HepG2 (cell line): ENCODE measurements at regions not wholly inside any gene's neighbourhood (a gene's known extent, or its start where the extent isn't known, plus 50 kb on each side); places are given as distances from the start of the nearest gene placed in this dataset.

Source experiments
- ATAC-seq: fragments of 200-7000 bp; cut with Tn5 transposase; 3 replicates; pipeline ENCODE4 v1.9.1; 2020; ENCODE audit warnings: mild to moderate bottlenecking, moderate library complexity
- BruUV-seq: library from RNA; stranded (reverse); fragments of 400-500 nt; replicated peaks from 2 replicates; lab custom pipeline; 2021; lab: Mats Ljungman, UMichigan
- CTCF ChIA-PET: fragments of 300-600 bp; formaldehyde crosslinking; extraction: SDS; loops from one replicate; lab custom pipeline; 2021; ENCODE audit warnings: low total read pairs, inconsistent platforms, low intra/inter-chr PET ratio; lab: Yijun Ruan, JAX
- POLR2A ChIA-PET: fragments of 350-600 bp; sonication (Branson Sonifier 250); formaldehyde crosslinking; loops from one replicate; lab custom pipeline; 2020; ENCODE audit warnings: antibody characterized with exemption, inconsistent platforms; lab: Yijun Ruan, JAX
- DNase-seq: peaks from one replicate; pipeline ENCODE4 v3.0.0-alpha.2; 2015; ENCODE audit warnings: low spot score
- FAIRE-seq: peaks from 3 replicates; lab custom pipeline; 2011; peaks lifted over from hg19 to GRCh38; lab: Jason Lieb, UNC
- H2AFZ ChIP-seq: one replicate; pipeline ENCODE4 v1.6.1; 2011; ENCODE audit warnings: low read length, inconsistent platforms
- H3K27ac ChIP-seq: fragments of 300-600 bp; 3 replicates; pipeline ENCODE4 v1.8.0; 2011; ENCODE audit warnings: mixed run types, mild to moderate bottlenecking, mixed read lengths, low read length, inconsistent platforms; ENCODE audit not compliant: insufficient read depth; ENCODE audit errors: extremely low read length
- H3K27me3 ChIP-seq, 2 experiments: fragments of 200-600 bp in 1 of 2; 2 replicates in 1 of 2; 3 replicates in 1 of 2; pipeline versions ENCODE4 v1.6.0 to v1.8.0; 2011; ENCODE audit warnings: low read length in 2 of 2, mild to moderate bottlenecking in 2 of 2, moderate library complexity in 2 of 2, inconsistent platforms in 1 of 2; ENCODE audit not compliant: insufficient read depth in 2 of 2, control insufficient read depth in 1 of 2
- H3K36me3 ChIP-seq, 2 experiments: fragments of 200-600 bp in 1 of 2; replicated peaks in 1 of 2; 2 replicates in 1 of 2; 3 replicates in 1 of 2; pipeline versions ENCODE4 v1.5.1 to v1.8.0; 2011; ENCODE audit warnings: low read length in 2 of 2, inconsistent platforms in 1 of 2; ENCODE audit not compliant: insufficient read depth in 2 of 2, control insufficient read depth in 1 of 2
- H3K4me1 ChIP-seq: 2 replicates; pipeline ENCODE4 v1.5.1; 2012; ENCODE audit warnings: low read length, inconsistent platforms; ENCODE audit not compliant: insufficient read depth
- H3K4me2 ChIP-seq: 2 replicates; pipeline ENCODE4 v1.6.0; 2011; ENCODE audit warnings: low read depth, low read length, inconsistent platforms
- H3K4me3 ChIP-seq, 3 experiments: fragments of 200-600 bp in 1 of 3; sonication (generic), shearing (Covaris generic) in 1 of 3; replicated peaks in 1 of 3; 2 replicates each; pipeline ENCODE4 v1.5.1; 2011 to 2016; ENCODE audit warnings: low read length in 3 of 3, inconsistent platforms in 2 of 3, low read depth in 2 of 3, mild to moderate bottlenecking in 2 of 3, control low read depth in 1 of 3, mixed read lengths in 1 of 3; ENCODE audit not compliant: insufficient read depth in 1 of 3
- H3K79me2 ChIP-seq: one replicate; pipeline ENCODE4 v1.6.1; 2011; ENCODE audit warnings: low read length, inconsistent platforms; ENCODE audit not compliant: insufficient read depth
- H3K9ac ChIP-seq: 2 replicates; pipeline ENCODE4 v1.6.0; 2011; ENCODE audit warnings: mild to moderate bottlenecking, low read depth, low read length, inconsistent platforms; ENCODE audit not compliant: insufficient read depth
- H3K9me3 ChIP-seq: 2 replicates; pipeline ENCODE4 v1.5.1; 2012; ENCODE audit warnings: mild to moderate bottlenecking, low read length
- H4K20me1 ChIP-seq: 2 replicates; pipeline ENCODE4 v1.6.0; 2011; ENCODE audit warnings: inconsistent platforms, mild to moderate bottlenecking, low read length, moderate library complexity; ENCODE audit not compliant: insufficient read depth
- ARID2 ChIP-seq: sonication (generic); formaldehyde crosslinking; IDR thresholded peaks from 2 replicates; pipeline ENCODE4 v1.8.1; 2022; ENCODE audit warnings: mild to moderate bottlenecking, missing genetic modification reagents, borderline replicate concordance
- ARNT ChIP-seq: fragments of 450-650 bp; IDR thresholded peaks from 2 replicates; pipeline ENCODE4 v1.6.1; 2017
- ASH2L ChIP-seq: fragments of 300-600, 200-600 bp; sonication (generic); IDR thresholded peaks from 2 replicates; pipeline ENCODE4 v1.7.0; 2017; ENCODE audit warnings: low read depth, mild to moderate bottlenecking, moderate library complexity, mixed read lengths, low read length; ENCODE audit not compliant: insufficient read length
- NR2C2 ChIP-seq: sonication (generic); formaldehyde crosslinking; IDR thresholded peaks from 2 replicates; pipeline ENCODE4 v1.4.0; 2020; ENCODE audit warnings: missing genetic modification reagents, mild to moderate bottlenecking, moderate library complexity, borderline replicate concordance
- SIX4 ChIP-seq: sonication (generic); formaldehyde crosslinking; IDR thresholded peaks from 2 replicates; pipeline ENCODE4 v1.4.0; 2020; ENCODE audit warnings: missing genetic modification reagents
- ZBTB3 ChIP-seq: sonication (generic); formaldehyde crosslinking; IDR thresholded peaks from 2 replicates; pipeline ENCODE4 v1.4.0; 2020; ENCODE audit warnings: low read depth, mild to moderate bottlenecking, moderate library complexity, missing genetic modification reagents, borderline replicate concordance
- ZBTB42 ChIP-seq: sonication (generic); formaldehyde crosslinking; IDR thresholded peaks from 2 replicates; pipeline ENCODE4 v1.5.0; 2020; ENCODE audit warnings: mild to moderate bottlenecking, missing genetic modification reagents
- ZFP36 ChIP-seq: fragments of 150-350 bp; IDR thresholded peaks from 2 replicates; pipeline ENCODE4 v1.6.1; 2018; ENCODE audit warnings: borderline replicate concordance, low read length, low read depth; ENCODE audit not compliant: partially characterized antibody
- ZNF232 ChIP-seq: sonication (generic); formaldehyde crosslinking; IDR thresholded peaks from 2 replicates; pipeline ENCODE4 v1.4.0; 2020; ENCODE audit warnings: missing genetic modification reagents, borderline replicate concordance
- ZNF3 ChIP-seq: IDR thresholded peaks from 2 replicates; pipeline ENCODE4 v1.7.0; 2017; ENCODE audit warnings: inconsistent platforms
- WGBS: methylation state at CpG from one replicate; pipeline ENCODE4 v1.1.6; 2017; ENCODE audit warnings: low lambda C conversion rate; 5-methylcytosine and 5-hydroxymethylcytosine counted together
- in situ Hi-C: cut with HindIII; loops from 2 replicates; pipeline ENCODE4 v1.10.0; 2017; ENCODE audit warnings: low pct_unique_long_range_greater_than_20kb; ENCODE audit not compliant: extremely low pct_ligation_motif_present
- intact Hi-C: fragments of 100-400 bp; cut with micrococcal nuclease; formaldehyde crosslinking; loops from one replicate; pipeline ENCODE4 v1.10.0; 2022; ENCODE audit not compliant: unreplicated experiment
- TF ChIP-seq, protein P1 (sequence below): sonication (generic); formaldehyde crosslinking; IDR thresholded peaks from 2 replicates; pipeline ENCODE4 v1.4.0; 2020; ENCODE audit warnings: low read depth, mild to moderate bottlenecking, missing genetic modification reagents
- TF ChIP-seq, protein P2 (sequence below): IDR thresholded peaks from 2 replicates; pipeline ENCODE4 v1.6.1; 2018; ENCODE audit warnings: missing genetic modification reagents
- TF ChIP-seq, protein P3 (sequence below): sonication (generic); formaldehyde crosslinking; IDR thresholded peaks from 2 replicates; pipeline ENCODE4; 2020; ENCODE audit warnings: missing genetic modification reagents, mild to moderate bottlenecking, borderline replicate concordance

DNA sequence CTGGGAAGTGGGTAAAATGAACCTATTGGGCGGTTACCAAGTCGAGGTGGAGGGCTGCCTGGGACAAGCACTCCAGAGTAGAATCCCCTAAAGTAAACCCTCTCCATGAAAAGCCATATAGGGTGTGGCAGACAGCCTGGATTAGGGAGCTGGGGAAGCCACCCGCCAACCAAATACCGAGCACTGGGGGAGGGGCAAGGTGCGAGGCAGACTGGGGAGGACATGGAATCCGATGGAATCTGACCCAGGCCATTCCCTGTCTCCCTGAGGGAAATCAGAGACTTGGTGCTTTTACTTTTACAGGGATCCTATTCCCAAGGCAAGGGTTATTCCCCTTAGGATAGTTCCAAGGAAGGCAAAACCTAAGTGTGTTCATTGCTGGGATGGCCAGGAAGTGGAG, 130.9 kb upstream of the HSD17B12 start (continued):
- TF ChIP-seq, protein P1, sequence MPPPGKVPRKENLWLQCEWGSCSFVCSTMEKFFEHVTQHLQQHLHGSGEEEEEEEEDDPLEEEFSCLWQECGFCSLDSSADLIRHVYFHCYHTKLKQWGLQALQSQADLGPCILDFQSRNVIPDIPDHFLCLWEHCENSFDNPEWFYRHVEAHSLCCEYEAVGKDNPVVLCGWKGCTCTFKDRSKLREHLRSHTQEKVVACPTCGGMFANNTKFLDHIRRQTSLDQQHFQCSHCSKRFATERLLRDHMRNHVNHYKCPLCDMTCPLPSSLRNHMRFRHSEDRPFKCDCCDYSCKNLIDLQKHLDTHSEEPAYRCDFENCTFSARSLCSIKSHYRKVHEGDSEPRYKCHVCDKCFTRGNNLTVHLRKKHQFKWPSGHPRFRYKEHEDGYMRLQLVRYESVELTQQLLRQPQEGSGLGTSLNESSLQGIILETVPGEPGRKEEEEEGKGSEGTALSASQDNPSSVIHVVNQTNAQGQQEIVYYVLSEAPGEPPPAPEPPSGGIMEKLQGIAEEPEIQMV (CRISPR knock-in tag): no peak
- no peak for TF ChIP-seq NR2C2

DNA sequence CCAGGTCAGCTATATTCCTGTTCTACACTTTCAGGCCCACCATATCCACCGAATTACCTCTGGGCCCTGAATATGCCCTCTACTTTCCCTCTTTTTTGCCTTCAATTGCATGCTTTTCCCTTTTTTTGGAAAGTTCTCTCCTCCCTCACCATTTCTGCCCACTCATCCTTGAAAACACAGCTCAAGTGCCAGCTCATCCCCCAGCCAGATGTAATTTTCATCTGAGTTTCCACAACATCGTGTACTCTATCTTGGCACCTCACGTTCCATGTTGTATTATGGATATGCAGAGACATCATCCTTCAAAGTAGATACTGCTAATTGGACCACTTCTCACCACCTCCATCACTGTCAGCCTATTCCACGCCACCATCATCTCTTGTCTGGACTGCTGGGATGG, 129.8 kb upstream of the HSD17B12 start:
- CTCF ChIA-PET: no interaction called here
- no peaks in the 10 kb centered on the region for H3K36me3 ChIP-seq
- no peak overlapping the region for H3K9ac ChIP-seq
- H3K27me3 ChIP-seq: peaks cover 4 to 70% of the 10 kb centered on the region in 2 experiments; a peak in 4 of 5 replicates
- no peak overlapping the region for H3K4me3 ChIP-seq
- intact Hi-C loops (no loop called here), in situ Hi-C loops (no loop called here)
- H2AFZ ChIP-seq: no peak overlapping the region
- no peak overlapping the region for H3K27ac ChIP-seq
- DNase-seq (no peak), ATAC-seq (no peak), FAIRE-seq (no peak)
- no peaks in the 10 kb centered on the region for H3K79me2 ChIP-seq
- TF ChIP-seq ZBTB42 (CRISPR knock-in tag) (no peak), ASH2L (no peak)
- H3K9me3 ChIP-seq: no peaks in the 10 kb centered on the region
- POLR2A ChIA-PET: no interaction called here
- H4K20me1 ChIP-seq: no peaks in the 10 kb centered on the region
- no TSS peak for BruUV-seq
- H3K4me2 ChIP-seq: no peak overlapping the region
- H3K4me1 ChIP-seq: peaks cover 11% of the 10 kb centered on the region
- WGBS: 23% methylated on average over 4 of the region's 4 CpGs

DNA sequence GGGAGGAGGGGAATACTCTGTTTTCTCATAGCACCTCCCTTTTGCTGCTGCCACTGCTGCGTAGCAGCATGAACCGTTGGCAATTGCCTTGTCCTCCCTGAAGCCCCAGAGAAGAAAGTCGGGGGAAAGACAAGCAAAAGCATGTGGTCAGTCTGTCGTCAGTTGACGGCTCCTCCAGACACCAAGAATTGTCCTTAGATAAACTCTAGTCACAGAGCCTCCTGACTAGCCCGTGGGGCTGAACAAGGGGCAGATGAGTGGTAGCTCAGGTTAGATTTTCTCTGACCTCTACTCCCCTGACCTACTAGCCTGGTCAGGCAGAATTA, 126.4 kb upstream of the HSD17B12 start:
- no peak for DNase-seq
- ChIA-PET POLR2A (no interaction called here), CTCF (no interaction called here)
- Histone ChIP-seq H3K79me2 (no peaks in the 10 kb centered on the region), H3K4me1 (0 out of 2 replicates have a peak, but pooled peaks cover 7% of the 10 kb centered on the region), H3K27ac (no peak overlapping the region), H4K20me1 (no peaks in the 10 kb centered on the region), H3K9me3 (no peaks in the 10 kb centered on the region), H3K36me3 (no peaks in the 10 kb centered on the region), H3K4me3 (no peak overlapping the region), H3K4me2 (no peak overlapping the region), H3K27me3 (peaks cover 4 to 76% of the 10 kb centered on the region in 2 experiments; a peak in 3 of 5 replicates), H2AFZ (no peak overlapping the region), H3K9ac (no peak overlapping the region)
- intact Hi-C loops: no loop called here
- ATAC-seq: no peak
- in situ Hi-C loops: no loop called here
- no TSS peak for BruUV-seq
- 19% methylated on average over 6 of the region's 6 CpGs for WGBS
- no peak for FAIRE-seq
- TF ChIP-seq ARID2 (CRISPR knock-in tag) (no peak), ZNF232 (CRISPR knock-in tag) (no peak), ARNT (no peak), ZNF3 (no peak), SIX4 (CRISPR knock-in tag) (no peak), ZBTB3 (CRISPR knock-in tag) (no peak), ZFP36 (no peak)
- TF ChIP-seq, protein P2, sequence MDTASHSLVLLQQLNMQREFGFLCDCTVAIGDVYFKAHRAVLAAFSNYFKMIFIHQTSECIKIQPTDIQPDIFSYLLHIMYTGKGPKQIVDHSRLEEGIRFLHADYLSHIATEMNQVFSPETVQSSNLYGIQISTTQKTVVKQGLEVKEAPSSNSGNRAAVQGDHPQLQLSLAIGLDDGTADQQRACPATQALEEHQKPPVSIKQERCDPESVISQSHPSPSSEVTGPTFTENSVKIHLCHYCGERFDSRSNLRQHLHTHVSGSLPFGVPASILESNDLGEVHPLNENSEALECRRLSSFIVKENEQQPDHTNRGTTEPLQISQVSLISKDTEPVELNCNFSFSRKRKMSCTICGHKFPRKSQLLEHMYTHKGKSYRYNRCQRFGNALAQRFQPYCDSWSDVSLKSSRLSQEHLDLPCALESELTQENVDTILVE (CRISPR knock-in tag): no peak
- TF ChIP-seq, protein P3, sequence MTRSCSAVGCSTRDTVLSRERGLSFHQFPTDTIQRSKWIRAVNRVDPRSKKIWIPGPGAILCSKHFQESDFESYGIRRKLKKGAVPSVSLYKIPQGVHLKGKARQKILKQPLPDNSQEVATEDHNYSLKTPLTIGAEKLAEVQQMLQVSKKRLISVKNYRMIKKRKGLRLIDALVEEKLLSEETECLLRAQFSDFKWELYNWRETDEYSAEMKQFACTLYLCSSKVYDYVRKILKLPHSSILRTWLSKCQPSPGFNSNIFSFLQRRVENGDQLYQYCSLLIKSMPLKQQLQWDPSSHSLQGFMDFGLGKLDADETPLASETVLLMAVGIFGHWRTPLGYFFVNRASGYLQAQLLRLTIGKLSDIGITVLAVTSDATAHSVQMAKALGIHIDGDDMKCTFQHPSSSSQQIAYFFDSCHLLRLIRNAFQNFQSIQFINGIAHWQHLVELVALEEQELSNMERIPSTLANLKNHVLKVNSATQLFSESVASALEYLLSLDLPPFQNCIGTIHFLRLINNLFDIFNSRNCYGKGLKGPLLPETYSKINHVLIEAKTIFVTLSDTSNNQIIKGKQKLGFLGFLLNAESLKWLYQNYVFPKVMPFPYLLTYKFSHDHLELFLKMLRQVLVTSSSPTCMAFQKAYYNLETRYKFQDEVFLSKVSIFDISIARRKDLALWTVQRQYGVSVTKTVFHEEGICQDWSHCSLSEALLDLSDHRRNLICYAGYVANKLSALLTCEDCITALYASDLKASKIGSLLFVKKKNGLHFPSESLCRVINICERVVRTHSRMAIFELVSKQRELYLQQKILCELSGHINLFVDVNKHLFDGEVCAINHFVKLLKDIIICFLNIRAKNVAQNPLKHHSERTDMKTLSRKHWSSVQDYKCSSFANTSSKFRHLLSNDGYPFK (CRISPR knock-in tag): no peak
